B cell (primary cell): ENCODE measurements at regions not wholly inside any gene's neighbourhood (a gene's known extent, or its start where the extent isn't known, plus 50 kb on each side); places are given as distances from the start of the nearest gene placed in this dataset.

ENCODE experiments used
- ATAC-seq: fragments of 200-7000 bp; cut with Tn5 transposase; one replicate; pipeline ENCODE4 v1.10.0; 2021; ENCODE audit warnings: low read depth, mild to moderate bottlenecking, moderate number of reproducible peaks, moderate library complexity
- CTCF ChIA-PET: fragments of 350-600 bp; sonication (Branson Sonifier 250); formaldehyde crosslinking; loops from one replicate; lab custom pipeline; 2021; ENCODE audit warnings: antibody characterized with exemption, inconsistent platforms; lab: Charles Lee
- POLR2A ChIA-PET: fragments of 350-600 bp; sonication (Branson Sonifier 250); formaldehyde crosslinking; loops from one replicate; lab custom pipeline; 2021; ENCODE audit warnings: antibody characterized with exemption; lab: Charles Lee
- DNase-seq: peaks from one replicate; pipeline ENCODE4 v3.0.0; 2013
- H2AFZ ChIP-seq: 2 replicates; pipeline ENCODE4 v1.6.1; 2012; ENCODE audit warnings: mild to moderate bottlenecking, low read depth, low read length; ENCODE audit not compliant: insufficient read depth, poor library complexity, severe bottlenecking
- H3K27ac ChIP-seq, 2 donors: 1 replicate in 1 of 2; 2 replicates in 1 of 2; pipeline ENCODE4 v1.5.1; 2012 to 2013; ENCODE audit warnings: low read length in 2 of 2, mild to moderate bottlenecking in 2 of 2, moderate library complexity in 1 of 2
- H3K27me3 ChIP-seq, 4 experiments: fragments of 200-600 bp in 1 of 4; sonication (generic) in 1 of 4; replicated peaks in 1 of 4; 1 replicate in 2 of 4; 2 replicates in 2 of 4; pipeline versions ENCODE4 v1.6.1 to v1.7.0; 2013 to 2016; ENCODE audit warnings: low read length in 3 of 4, mild to moderate bottlenecking in 2 of 4, mixed read lengths in 1 of 4, moderate library complexity in 1 of 4; ENCODE audit not compliant: insufficient read depth in 4 of 4, control insufficient read depth in 3 of 4; ENCODE audit errors: control extremely low read depth in 1 of 4
- H3K36me3 ChIP-seq, 2 experiments: replicated peaks in 1 of 2; 1 replicate in 1 of 2; 2 replicates in 1 of 2; pipeline versions ENCODE4 v1.6.1 to v1.7.1; 2013; ENCODE audit warnings: low read length in 1 of 2; ENCODE audit not compliant: insufficient read depth in 2 of 2, control insufficient read depth in 1 of 2; ENCODE audit errors: control extremely low read depth in 1 of 2, extremely low read depth in 1 of 2
- H3K4me1 ChIP-seq, 2 donors: fragments of 200-600 bp in 1 of 2; sonication (generic) in 1 of 2; 1 replicate in 1 of 2; 2 replicates in 1 of 2; pipeline versions ENCODE4 v1.5.1 to v1.6.1; 2013 to 2017; ENCODE audit warnings: low read length in 2 of 2; ENCODE audit not compliant: control insufficient read depth in 2 of 2, insufficient read depth in 2 of 2
- H3K4me2 ChIP-seq: replicated peaks from 2 replicates; pipeline ENCODE3; 2012; ENCODE audit warnings: mild to moderate bottlenecking, low read depth, low read length; ENCODE audit not compliant: poor library complexity, severe bottlenecking
- H3K4me3 ChIP-seq, 5 experiments: fragments of 200-600 bp in 1 of 5; sonication (generic) in 1 of 5; 1 replicate in 3 of 5; 2 replicates in 2 of 5; pipeline versions ENCODE4 v1.5.1 to v1.7.0; 2011 to 2016; ENCODE audit warnings: low read length in 4 of 5, mild to moderate bottlenecking in 4 of 5, low read depth in 2 of 5, control low read depth in 1 of 5, moderate library complexity in 1 of 5; ENCODE audit not compliant: insufficient read depth in 1 of 5; ENCODE audit errors: control extremely low read depth in 1 of 5, extremely low read depth in 1 of 5
- H3K79me2 ChIP-seq: fragments of 200-600 bp; sonication (generic); one replicate; pipeline ENCODE4 v1.6.0; 2016; ENCODE audit warnings: low read length; ENCODE audit not compliant: control insufficient read depth, insufficient read depth
- H3K9ac ChIP-seq: fragments of 200-600 bp; sonication (generic); 2 replicates; pipeline ENCODE4 v1.6.1; 2017; ENCODE audit warnings: mild to moderate bottlenecking, low read length, moderate library complexity
- H3K9me3 ChIP-seq, 3 donors: one replicate each; pipeline versions ENCODE4 v1.6.1 to v1.7.1; 2013; ENCODE audit warnings: low read length in 2 of 3; ENCODE audit not compliant: control insufficient read depth in 2 of 3, insufficient read depth in 1 of 3; ENCODE audit errors: control extremely low read depth in 1 of 3
- H4K20me1 ChIP-seq: 2 replicates; pipeline ENCODE4 v1.6.0; 2012; ENCODE audit warnings: mild to moderate bottlenecking, low read length; ENCODE audit not compliant: insufficient read depth, control insufficient read depth, poor library complexity, severe bottlenecking
- H3K27ac Mint-ChIP-seq: one replicate; pipeline ENCODE4 v1.8.0; 2021; ENCODE audit warnings: mixed read lengths
- H3K27me3 Mint-ChIP-seq: one replicate; pipeline ENCODE4 v1.8.0; 2021; ENCODE audit warnings: mixed read lengths
- H3K4me1 Mint-ChIP-seq: one replicate; pipeline ENCODE4 v1.8.0; 2021; ENCODE audit warnings: mixed read lengths
- H3K4me3 Mint-ChIP-seq: one replicate; pipeline ENCODE4 v1.8.0; 2021; ENCODE audit warnings: mixed read lengths
- H3K9me3 Mint-ChIP-seq: one replicate; pipeline ENCODE4 v1.8.0; 2022; ENCODE audit warnings: mixed read lengths; ENCODE audit not compliant: insufficient read depth
- EZH2 ChIP-seq: IDR thresholded peaks from 2 replicates; pipeline ENCODE4 v1.6.1; 2012; ENCODE audit warnings: borderline replicate concordance, low read depth, mild to moderate bottlenecking, moderate library complexity, low read length; ENCODE audit not compliant: insufficient read depth, poor library complexity, severe bottlenecking
- WGBS: methylation state at CpG from one replicate; pipeline ENCODE4 v1.1.5; 2013; ENCODE audit warnings: missing lambda C conversion rate; ENCODE audit not compliant: insufficient coverage; 5-methylcytosine and 5-hydroxymethylcytosine counted together
- intact Hi-C: fragments of 100-400 bp; cut with micrococcal nuclease; formaldehyde crosslinking; loops from one replicate; pipeline ENCODE4 v1.10.0; 2022
- TF ChIP-seq, protein P1 (sequence below): fragments of 200-600 bp; IDR thresholded peaks from one replicate; pipeline ENCODE4 v1.8.0; 2022; ENCODE audit warnings: antibody characterized with exemption, mild to moderate bottlenecking

DNA sequence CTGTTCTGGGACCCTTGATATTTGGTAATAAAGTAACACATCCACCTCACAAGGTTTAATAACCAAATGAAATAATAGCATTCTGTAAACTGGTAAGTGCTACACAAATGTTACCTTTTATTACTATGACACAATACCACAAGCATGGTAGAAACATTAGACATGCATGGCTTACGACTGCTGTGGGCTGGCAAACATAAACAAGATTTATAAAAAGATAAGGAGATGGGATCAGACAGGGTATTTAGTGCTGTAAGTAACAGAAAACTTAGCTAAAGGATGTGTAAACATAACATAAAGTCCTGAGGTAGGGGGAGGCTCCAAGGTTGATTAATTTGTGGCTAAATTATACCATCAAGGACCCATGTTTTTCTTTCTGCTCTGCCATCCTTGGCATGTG, 212.6 kb downstream of the BARHL2 start:
- H3K4me3 Mint-ChIP-seq = no peak overlapping the region
- no peak overlapping the region for H3K4me2 ChIP-seq
- H3K27ac Mint-ChIP-seq = no peak overlapping the region
- H3K4me1 Mint-ChIP-seq = no peaks in the 10 kb centered on the region
- H3K79me2 ChIP-seq = no peaks in the 10 kb centered on the region
- WGBS = no CpG with 5 or more reads among the region's 1 CpG
- H3K4me3 ChIP-seq = no peak overlapping the region
- no peaks in the 10 kb centered on the region for H4K20me1 ChIP-seq
- ATAC-seq (no peak), DNase-seq (no peak)
- no peak overlapping the region for H3K27ac ChIP-seq
- H3K36me3 ChIP-seq = no peaks in the 10 kb centered on the region
- H3K4me1 ChIP-seq = no peaks in the 10 kb centered on the region
- H3K27me3 Mint-ChIP-seq = peaks cover 7% of the 10 kb centered on the region
- no peaks in the 10 kb centered on the region for H3K9me3 Mint-ChIP-seq
- no peaks in the 10 kb centered on the region for H3K9me3 ChIP-seq
- ChIA-PET CTCF (no interaction called here), POLR2A (no interaction called here)
- H3K9ac ChIP-seq = no peak overlapping the region
- TF ChIP-seq EZH2 = no peak
- TF ChIP-seq, protein P1, sequence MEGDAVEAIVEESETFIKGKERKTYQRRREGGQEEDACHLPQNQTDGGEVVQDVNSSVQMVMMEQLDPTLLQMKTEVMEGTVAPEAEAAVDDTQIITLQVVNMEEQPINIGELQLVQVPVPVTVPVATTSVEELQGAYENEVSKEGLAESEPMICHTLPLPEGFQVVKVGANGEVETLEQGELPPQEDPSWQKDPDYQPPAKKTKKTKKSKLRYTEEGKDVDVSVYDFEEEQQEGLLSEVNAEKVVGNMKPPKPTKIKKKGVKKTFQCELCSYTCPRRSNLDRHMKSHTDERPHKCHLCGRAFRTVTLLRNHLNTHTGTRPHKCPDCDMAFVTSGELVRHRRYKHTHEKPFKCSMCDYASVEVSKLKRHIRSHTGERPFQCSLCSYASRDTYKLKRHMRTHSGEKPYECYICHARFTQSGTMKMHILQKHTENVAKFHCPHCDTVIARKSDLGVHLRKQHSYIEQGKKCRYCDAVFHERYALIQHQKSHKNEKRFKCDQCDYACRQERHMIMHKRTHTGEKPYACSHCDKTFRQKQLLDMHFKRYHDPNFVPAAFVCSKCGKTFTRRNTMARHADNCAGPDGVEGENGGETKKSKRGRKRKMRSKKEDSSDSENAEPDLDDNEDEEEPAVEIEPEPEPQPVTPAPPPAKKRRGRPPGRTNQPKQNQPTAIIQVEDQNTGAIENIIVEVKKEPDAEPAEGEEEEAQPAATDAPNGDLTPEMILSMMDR = no peak
- intact Hi-C loops = no loop called here
- H2AFZ ChIP-seq = no peak overlapping the region
- H3K27me3 ChIP-seq = no peaks in the 10 kb centered on the region

DNA sequence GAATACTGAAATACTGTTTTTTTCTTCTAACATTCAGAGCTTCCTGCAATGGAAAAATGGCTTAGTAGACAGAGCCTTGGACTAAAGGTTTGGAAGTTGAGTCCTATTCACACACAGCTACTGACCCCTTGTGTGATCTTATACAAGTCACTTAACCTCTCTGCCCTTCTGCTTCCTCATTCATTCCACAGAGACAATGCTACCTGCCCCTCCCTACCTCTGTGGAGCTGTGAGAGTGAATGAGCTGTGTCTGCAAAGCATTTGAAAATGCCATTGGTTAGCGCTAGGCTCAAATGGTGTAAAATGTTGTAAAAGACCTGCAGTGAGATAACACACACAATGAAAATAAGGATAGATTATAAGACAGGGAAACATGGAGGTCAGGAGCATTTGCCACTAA, 214.4 kb downstream of the BARHL2 start:
- H3K27ac ChIP-seq = no peak overlapping the region
- Mint-ChIP-seq H3K9me3 (no peaks in the 10 kb centered on the region), H3K4me1 (no peaks in the 10 kb centered on the region)

More for the DNA sequence above, 214.4 kb downstream of the BARHL2 start:
- no peak overlapping the region for H3K9ac ChIP-seq
- Mint-ChIP-seq H3K27me3 (peaks cover 11% of the 10 kb centered on the region), H3K27ac (no peak overlapping the region), H3K4me3 (no peak overlapping the region)
- ATAC-seq (no peak), DNase-seq (no peak)
- H3K4me2 ChIP-seq = no peak overlapping the region
- H3K9me3 ChIP-seq = no peaks in the 10 kb centered on the region
- CTCF ChIA-PET = no interaction called here
- intact Hi-C loops = no loop called here
- WGBS = no CpG with 5 or more reads among the region's 1 CpG
- TF ChIP-seq, protein P1 = no peak
- TF ChIP-seq EZH2 = no peak
- H2AFZ ChIP-seq = no peak overlapping the region
- H3K36me3 ChIP-seq = no peaks in the 10 kb centered on the region
- H3K4me1 ChIP-seq = no peaks in the 10 kb centered on the region
- H4K20me1 ChIP-seq = no peaks in the 10 kb centered on the region
- H3K4me3 ChIP-seq = no peak overlapping the region
- POLR2A ChIA-PET = no interaction called here
- no peaks in the 10 kb centered on the region for H3K79me2 ChIP-seq
- H3K27me3 ChIP-seq = no peaks in the 10 kb centered on the region
